GM21447 (cell line): ENCODE measurements at regions not wholly inside any gene's neighbourhood (a gene's known extent, or its start where the extent isn't known, plus 50 kb on each side); places are given as distances from the start of the nearest gene placed in this dataset.
"Not testable (repeated sequence)": the region's sequence is repeated elsewhere in the genome, so short reads cannot be mapped to it uniquely, and the experiment has no call there.

Source experiments
- ATAC-seq: cut with Tn5 transposase; IDR thresholded peaks from one replicate; pipeline ENCODE4 v1.9.1; 2021; ENCODE audit not compliant: unreplicated experiment

GRCh38 chr7:67882843-67883242 lies 886.2 kb downstream of the TYW1 start:
- no peak for ATAC-seq

GRCh38 chr7:67890316-67890715 lies 893.7 kb downstream of the TYW1 start:
- no peak for ATAC-seq

- ATAC-seq: no peak
Measured at GRCh38 chr7:67894746-67895145, 898.1 kb downstream of the TYW1 start.

- no peak for ATAC-seq
Measured at GRCh38 chr7:67896721-67897120, 900.1 kb downstream of the TYW1 start.

- ATAC-seq: no peak
Measured at GRCh38 chr7:67900456-67900855, 903.8 kb downstream of the TYW1 start.

GRCh38 chr7:67901808-67902480 lies 905.3 kb downstream of the TYW1 start:
- no peak for ATAC-seq

- no peak for ATAC-seq
Measured at GRCh38 chr7:67907792-67908191, 911.2 kb downstream of the TYW1 start.

GRCh38 chr7:67912437-67912836 lies 915.8 kb downstream of the TYW1 start:
- ATAC-seq: no peak

- ATAC-seq: no peak
Measured at GRCh38 chr7:67913604-67914003, 917.0 kb downstream of the TYW1 start.

- not testable (repeated sequence) for ATAC-seq
Measured at GRCh38 chr7:67916111-67916510, 919.5 kb downstream of the TYW1 start.

- no peak for ATAC-seq
Measured at GRCh38 chr7:67916571-67917436, 920.2 kb downstream of the TYW1 start.

GRCh38 chr7:67917437-67917755 lies 920.8 kb downstream of the TYW1 start:
- ATAC-seq: no peak

- no peak for ATAC-seq
Measured at GRCh38 chr7:67918158-67918557, 921.5 kb downstream of the TYW1 start.

GRCh38 chr7:67923286-67923685 lies 926.7 kb downstream of the TYW1 start:
- ATAC-seq: no peak

GRCh38 chr7:67928141-67928540 lies 931.5 kb downstream of the TYW1 start:
- no peak for ATAC-seq

GRCh38 chr7:67936447-67936846 lies 939.8 kb downstream of the TYW1 start:
- ATAC-seq: not testable (repeated sequence)

GRCh38 chr7:67940400-67940799 lies 943.8 kb downstream of the TYW1 start:
- ATAC-seq: no peak

GRCh38 chr7:67947191-67947590 lies 950.6 kb downstream of the TYW1 start:
- ATAC-seq: no peak

- ATAC-seq: no peak
Measured at GRCh38 chr7:67947646-67948045, 951.0 kb downstream of the TYW1 start.

- no peak for ATAC-seq
Measured at GRCh38 chr7:67950321-67951083, 953.9 kb downstream of the TYW1 start.

GRCh38 chr7:67955061-67955460 lies 958.4 kb downstream of the TYW1 start:
- no peak for ATAC-seq

- ATAC-seq: no peak
Measured at GRCh38 chr7:67962863-67963262, 966.2 kb downstream of the TYW1 start.
